ENCODE measurements at regions not wholly inside any gene's neighbourhood (a gene's known extent, or its start where the extent isn't known, plus 50 kb on each side); places are given as distances from the start of the nearest gene placed in this dataset.
A peak's percentile ranks its signal among the peaks of the same experiment; 100 is the strongest.

DNA sequence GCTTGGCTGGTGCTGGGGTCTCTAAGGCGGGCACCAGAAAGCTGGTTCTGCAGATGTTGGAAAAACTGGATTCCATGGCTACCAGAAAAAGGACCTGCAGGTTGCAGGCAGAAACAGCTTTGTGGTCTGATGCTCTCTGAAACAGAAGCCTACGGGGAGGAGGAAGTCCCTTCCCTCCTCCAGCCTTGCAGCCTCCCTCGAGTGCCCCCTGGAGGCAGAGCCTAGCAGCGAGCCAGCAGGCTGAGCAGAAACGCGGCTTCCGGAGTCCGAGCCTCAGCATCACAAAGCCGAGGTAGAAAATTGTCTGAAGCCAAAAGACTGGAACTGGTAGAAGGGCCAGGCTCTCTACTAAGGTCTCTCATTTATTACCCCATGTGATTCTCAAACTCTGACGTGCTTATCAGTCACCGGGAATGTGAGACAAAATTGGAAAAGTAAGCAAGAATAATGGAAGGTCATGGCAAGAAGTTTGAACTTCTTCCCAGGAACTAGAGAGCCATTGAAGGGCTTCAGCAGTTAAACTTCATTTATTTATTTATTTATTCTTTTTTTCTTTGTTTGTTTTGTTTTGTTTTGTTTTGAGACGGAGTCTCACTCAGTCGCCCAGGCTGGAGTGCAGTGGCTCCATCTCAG is 82.2 kb upstream of the CPSF6 start:
- TF ChIP-seq, protein P1, sequence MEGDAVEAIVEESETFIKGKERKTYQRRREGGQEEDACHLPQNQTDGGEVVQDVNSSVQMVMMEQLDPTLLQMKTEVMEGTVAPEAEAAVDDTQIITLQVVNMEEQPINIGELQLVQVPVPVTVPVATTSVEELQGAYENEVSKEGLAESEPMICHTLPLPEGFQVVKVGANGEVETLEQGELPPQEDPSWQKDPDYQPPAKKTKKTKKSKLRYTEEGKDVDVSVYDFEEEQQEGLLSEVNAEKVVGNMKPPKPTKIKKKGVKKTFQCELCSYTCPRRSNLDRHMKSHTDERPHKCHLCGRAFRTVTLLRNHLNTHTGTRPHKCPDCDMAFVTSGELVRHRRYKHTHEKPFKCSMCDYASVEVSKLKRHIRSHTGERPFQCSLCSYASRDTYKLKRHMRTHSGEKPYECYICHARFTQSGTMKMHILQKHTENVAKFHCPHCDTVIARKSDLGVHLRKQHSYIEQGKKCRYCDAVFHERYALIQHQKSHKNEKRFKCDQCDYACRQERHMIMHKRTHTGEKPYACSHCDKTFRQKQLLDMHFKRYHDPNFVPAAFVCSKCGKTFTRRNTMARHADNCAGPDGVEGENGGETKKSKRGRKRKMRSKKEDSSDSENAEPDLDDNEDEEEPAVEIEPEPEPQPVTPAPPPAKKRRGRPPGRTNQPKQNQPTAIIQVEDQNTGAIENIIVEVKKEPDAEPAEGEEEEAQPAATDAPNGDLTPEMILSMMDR (IDR thresholded peaks at IDR 0.05; ENCODE audit: low read depth, low read length), result peak; percentile 100
- in situ Hi-C loops (cut with HindIII; ENCODE audit: low sequenced_read_pairs), result no loop called here
- DNase-seq (ENCODE audit: low read depth, low spot score), result peak; percentile 84
- no peak overlapping the region for H3K4me3 ChIP-seq (ENCODE audit: low read depth, low read length)

GRCh38 chr12:69161829-69162228 is 77.5 kb upstream of the CPSF6 start:
- TF ChIP-seq, protein P1 (IDR thresholded peaks at IDR 0.05; ENCODE audit: low read depth, low read length), result no peak
- in situ Hi-C loops (cut with HindIII; ENCODE audit: low sequenced_read_pairs), result no loop called here
- no peak overlapping the region for H3K4me3 ChIP-seq (ENCODE audit: low read depth, low read length)
- DNase-seq (ENCODE audit: low read depth, low spot score), result no peak

DNA sequence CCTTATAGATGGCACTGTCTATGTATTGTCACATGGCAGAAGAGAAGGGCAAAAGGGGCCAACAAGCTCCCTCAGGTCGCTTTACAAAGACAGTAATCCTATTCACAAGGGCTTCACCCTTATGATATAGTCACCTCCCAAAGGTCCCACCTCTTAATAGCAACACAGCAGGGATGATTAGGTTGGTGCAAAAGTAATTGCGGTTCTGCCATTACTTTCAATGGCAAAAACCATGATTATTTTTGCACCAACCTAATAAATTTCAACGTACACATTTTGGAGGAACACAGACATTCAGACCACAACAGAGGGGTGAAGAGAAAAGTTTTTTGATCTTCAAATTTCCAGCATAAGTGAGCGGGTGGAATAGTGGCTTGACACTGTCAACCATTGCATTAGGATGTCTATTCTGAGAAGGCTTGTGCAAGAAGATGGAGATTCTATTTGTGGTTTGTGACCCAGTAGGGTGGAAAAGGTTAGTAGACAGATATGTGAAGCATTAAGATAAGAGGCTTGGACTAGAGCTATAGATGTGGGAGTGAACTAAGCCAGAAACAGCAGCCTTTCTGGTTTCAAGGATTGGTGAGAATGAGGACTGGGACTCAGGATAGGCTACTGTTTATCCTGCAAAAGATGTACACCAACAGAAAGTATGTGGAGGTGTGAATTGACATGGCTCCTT is 75.5 kb upstream of the CPSF6 start:
- TF ChIP-seq, protein P1 (IDR thresholded peaks at IDR 0.05; ENCODE audit: low read depth, low read length), result no peak
- no peak overlapping the region for H3K4me3 ChIP-seq (ENCODE audit: low read depth, low read length)
- in situ Hi-C loops (cut with HindIII; ENCODE audit: low sequenced_read_pairs), result no loop called here
- no peak for DNase-seq (ENCODE audit: low read depth, low spot score)

DNA sequence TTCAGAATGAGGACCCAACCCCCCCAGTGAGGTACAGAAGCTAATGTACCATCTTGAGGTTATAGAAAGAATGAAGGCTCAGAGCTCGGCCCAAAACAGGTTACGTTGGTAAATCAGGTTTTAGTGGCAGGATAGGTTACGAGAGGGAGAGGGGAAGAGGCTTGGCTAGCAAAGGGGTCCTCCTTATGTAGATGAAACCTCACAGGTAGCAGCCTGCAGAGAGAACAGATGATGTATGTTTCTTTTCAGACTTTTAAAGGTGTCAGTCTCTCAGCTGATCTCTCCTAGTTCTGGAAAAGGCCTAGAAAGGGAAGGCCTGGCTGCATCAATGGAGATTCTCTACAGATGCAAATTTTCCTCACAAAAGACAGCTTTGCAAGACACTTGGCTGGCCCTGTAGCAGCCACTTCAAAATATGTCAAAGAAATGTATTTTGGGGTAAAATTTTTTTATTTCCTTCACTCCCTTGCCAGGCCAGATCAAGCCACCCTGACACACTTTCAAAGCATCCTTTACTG is 71.7 kb upstream of the CPSF6 start:
- DNase-seq (ENCODE audit: low read depth, low spot score), result no peak
- TF ChIP-seq, protein P1 (IDR thresholded peaks at IDR 0.05; ENCODE audit: low read depth, low read length), result no peak
- no peak overlapping the region for H3K4me3 ChIP-seq (ENCODE audit: low read depth, low read length)
- in situ Hi-C loops (cut with HindIII; ENCODE audit: low sequenced_read_pairs), result no loop called here

GRCh38 chr12:69168363-69168762 is 71.0 kb upstream of the CPSF6 start:
- DNase-seq (ENCODE audit: low read depth, low spot score), result no peak
- in situ Hi-C loops (cut with HindIII; ENCODE audit: low sequenced_read_pairs), result no loop called here
- no peak overlapping the region for H3K4me3 ChIP-seq (ENCODE audit: low read depth, low read length)
- TF ChIP-seq, protein P1 (IDR thresholded peaks at IDR 0.05; ENCODE audit: low read depth, low read length), result no peak

GRCh38 chr12:69168828-69169227 is 70.5 kb upstream of the CPSF6 start:
- no peak for DNase-seq (ENCODE audit: low read depth, low spot score)
- no peak overlapping the region for H3K4me3 ChIP-seq (ENCODE audit: low read depth, low read length)
- TF ChIP-seq, protein P1 (IDR thresholded peaks at IDR 0.05; ENCODE audit: low read depth, low read length), result no peak
- in situ Hi-C loops (cut with HindIII; ENCODE audit: low sequenced_read_pairs), result no loop called here

Data from astrocyte of the spinal cord (primary cell).